ENCODE measurements at regions not wholly inside any gene's neighbourhood (a gene's known extent, or its start where the extent isn't known, plus 50 kb on each side); places are given as distances from the start of the nearest gene placed in this dataset.

GRCh38 chr10:57743711-57744110 lies 524.0 kb downstream of the IPMK start:
- no peak for DNase-seq
- intact Hi-C loops (cut with DNase I): no loop called here
- no peak for ATAC-seq

- intact Hi-C loops (cut with DNase I): no loop called here
These were observed 525.9 kb downstream of the IPMK start for GRCh38 chr10:57741751-57742150.

GRCh38 chr10:57723305-57723704 lies 544.4 kb downstream of the IPMK start:
- DNase-seq: no peak
- no peak for ATAC-seq
- intact Hi-C loops (cut with DNase I): no loop called here

More at GRCh38 chr10:57741751-57742150, 525.9 kb downstream of the IPMK start:
- ATAC-seq (no peak), DNase-seq (no peak)

GRCh38 chr10:57716884-57717283 lies 550.8 kb downstream of the IPMK start:
- ATAC-seq: no peak
- intact Hi-C loops (cut with DNase I): no loop called here
- no peak for DNase-seq

- DNase-seq (no peak), ATAC-seq (no peak)
- intact Hi-C loops (cut with DNase I): no loop called here
These were observed 552.5 kb downstream of the IPMK start for GRCh38 chr10:57715233-57715632.

- ATAC-seq: no peak
- intact Hi-C loops (cut with DNase I): no loop called here
- DNase-seq: no peak
These were observed 560.4 kb downstream of the IPMK start for GRCh38 chr10:57707300-57707658.

- no peak for DNase-seq
- intact Hi-C loops (cut with DNase I): no loop called here
- no peak for ATAC-seq
These were observed 561.0 kb downstream of the IPMK start for GRCh38 chr10:57706576-57707299.

- DNase-seq (no peak), ATAC-seq (no peak)
- intact Hi-C loops (cut with DNase I): no loop called here
These were observed 561.7 kb downstream of the IPMK start for GRCh38 chr10:57706016-57706415.

- ATAC-seq: no peak
- intact Hi-C loops (cut with DNase I): no loop called here
These were observed 567.8 kb downstream of the IPMK start for GRCh38 chr10:57699944-57700343.

GRCh38 chr10:57696641-57697040 lies 571.1 kb downstream of the IPMK start:
- peak in 1 of 2 donors; percentile 51 for ATAC-seq
- no peak for DNase-seq
- intact Hi-C loops (cut with DNase I): no loop called here

More at GRCh38 chr10:57699944-57700343, 567.8 kb downstream of the IPMK start:
- no peak for DNase-seq

GRCh38 chr10:57694956-57695608 lies 572.6 kb downstream of the IPMK start:
- ATAC-seq (no peak), DNase-seq (no peak)
- intact Hi-C loops (cut with DNase I): no loop called here

GRCh38 chr10:57692255-57692980 lies 575.3 kb downstream of the IPMK start:
- DNase-seq (no peak), ATAC-seq (peak; percentile 53 to 71)

GRCh38 chr10:57689596-57690297 lies 577.9 kb downstream of the IPMK start:
- DNase-seq (no peak), ATAC-seq (no peak)
- intact Hi-C loops (cut with DNase I): no loop called here

More at GRCh38 chr10:57692255-57692980, 575.3 kb downstream of the IPMK start:
- intact Hi-C loops (cut with DNase I): no loop called here

- intact Hi-C loops (cut with DNase I): no loop called here
- ATAC-seq: no peak
- DNase-seq: no peak
These were observed 587.8 kb downstream of the IPMK start for GRCh38 chr10:57679916-57680315.

GRCh38 chr10:57675125-57675524 lies 592.6 kb downstream of the IPMK start:
- ATAC-seq (no peak), DNase-seq (no peak)
- intact Hi-C loops (cut with DNase I): no loop called here

GRCh38 chr10:57673446-57673960 lies 594.2 kb downstream of the IPMK start:
- no peak for DNase-seq
- intact Hi-C loops (cut with DNase I): no loop called here
- ATAC-seq: no peak

- intact Hi-C loops (cut with DNase I): no loop called here
- ATAC-seq (no peak), DNase-seq (no peak)
These were observed 602.9 kb downstream of the IPMK start for GRCh38 chr10:57664815-57665214.

- no peak for DNase-seq
- ATAC-seq: no peak
- intact Hi-C loops (cut with DNase I): no loop called here
These were observed 604.3 kb downstream of the IPMK start for GRCh38 chr10:57663401-57663800.

- no peak for ATAC-seq
- intact Hi-C loops (cut with DNase I): no loop called here
- no peak for DNase-seq
These were observed 606.5 kb downstream of the IPMK start for GRCh38 chr10:57661206-57661605.
